Left forelimb (tissue), 1 donor: ENCODE measurements at regions not wholly inside any gene's neighbourhood (a gene's known extent, or its start where the extent isn't known, plus 50 kb on each side); places are given as distances from the start of the nearest gene placed in this dataset.
"Not testable (repeated sequence)": the region's sequence is repeated elsewhere in the genome, so short reads cannot be mapped to it uniquely, and the experiment has no call there.

Experiments
- DNase-seq: peaks from one replicate; pipeline ENCODE4 v3.0.0-alpha.2; 2018; ENCODE audit warnings: low spot score

DNA sequence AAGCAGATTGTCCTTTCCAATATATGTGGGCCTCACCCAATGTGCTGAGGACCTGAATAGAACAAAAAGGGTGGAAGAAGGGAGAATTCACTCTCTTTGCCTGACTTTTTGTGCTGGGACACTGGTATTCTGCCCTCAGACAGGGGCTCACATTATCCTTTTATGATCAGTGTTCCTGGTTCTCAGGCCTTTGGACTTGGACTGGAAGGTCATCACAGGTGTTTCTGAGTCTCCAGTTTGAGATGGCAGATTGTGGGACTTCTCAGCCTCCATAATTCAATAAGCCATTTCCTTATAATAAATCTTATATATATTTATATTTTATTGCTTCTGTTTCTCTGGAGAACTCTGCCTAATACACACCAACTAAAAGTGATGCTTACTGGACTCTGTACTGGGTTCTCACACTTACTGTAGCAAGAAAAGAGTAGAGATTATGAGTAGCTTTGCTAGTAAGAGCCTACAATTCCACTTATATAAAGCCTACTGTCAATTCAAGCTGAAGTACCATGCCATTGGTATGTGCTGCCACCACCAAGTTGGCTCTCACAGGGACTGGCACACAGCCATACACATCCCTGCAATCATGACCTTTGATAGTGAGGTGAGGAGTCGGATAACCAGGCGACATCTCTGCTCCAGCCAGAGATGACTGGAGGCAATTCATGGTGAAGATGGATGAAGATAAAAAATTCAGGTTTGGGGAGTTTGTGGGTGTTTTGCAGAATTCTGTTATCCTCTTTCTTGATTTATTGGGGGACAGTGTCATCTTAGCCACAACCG is 130.7 kb upstream of the NR3C1 start:
- no peak for DNase-seq

DNA sequence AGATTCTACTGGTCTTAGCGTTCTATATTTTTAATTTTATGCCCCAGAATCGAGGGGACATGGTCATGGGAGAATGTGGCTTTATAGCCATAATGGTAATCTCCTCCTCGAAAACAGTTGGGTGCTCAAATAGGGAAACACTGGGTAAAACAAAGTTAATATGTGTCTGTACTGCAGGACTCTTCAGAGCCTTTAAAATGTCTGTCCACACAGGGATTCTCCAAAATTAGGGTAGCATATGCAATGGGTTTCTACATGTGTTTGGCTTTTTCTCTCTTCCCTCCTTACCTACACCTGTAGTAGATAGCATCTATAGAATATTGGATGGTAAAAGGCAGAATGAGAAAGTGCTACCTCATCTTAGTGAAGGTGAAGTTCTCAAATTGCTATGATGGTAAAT is 130.0 kb upstream of the NR3C1 start:
- DNase-seq: no peak

DNA sequence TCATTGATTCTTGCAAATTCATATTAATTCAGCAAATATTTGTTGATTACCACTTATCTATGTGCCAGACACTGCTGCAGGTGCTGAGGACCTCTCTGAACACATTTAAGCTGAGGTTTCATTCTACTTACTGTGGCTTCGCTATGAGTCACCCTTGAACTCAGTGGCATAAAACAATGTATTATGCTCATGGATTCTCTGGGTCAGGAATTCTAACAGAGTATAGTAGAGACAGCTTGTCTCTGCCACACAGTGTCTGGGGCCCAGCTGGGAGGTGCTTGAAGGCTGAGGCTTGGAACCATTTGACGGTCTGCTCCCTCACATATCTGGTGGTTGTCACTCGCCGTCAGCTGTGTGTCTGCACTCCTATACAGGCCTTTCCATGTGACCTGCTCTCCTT is 124.3 kb upstream of the NR3C1 start:
- DNase-seq: no peak

DNA sequence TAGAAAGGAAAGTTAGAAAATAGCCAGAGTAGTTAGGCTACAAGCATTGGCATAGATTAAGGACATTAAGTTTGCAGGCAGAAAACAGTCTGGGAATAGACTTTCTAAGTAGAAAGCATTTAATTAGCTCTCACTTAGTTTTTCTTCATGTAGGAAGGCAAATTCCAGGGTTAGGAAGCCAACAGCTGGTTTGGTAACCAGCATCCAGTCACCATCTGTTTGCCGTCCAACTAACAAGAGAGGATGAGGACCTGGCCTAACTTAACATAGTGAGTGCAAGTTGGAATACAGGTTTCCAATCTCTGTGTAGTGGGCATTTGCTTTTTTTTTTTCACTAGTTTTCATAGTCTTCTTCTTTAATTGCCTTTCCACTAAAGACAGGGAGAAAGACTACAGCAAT is 121.7 kb upstream of the NR3C1 start:
- no peak for DNase-seq

DNA sequence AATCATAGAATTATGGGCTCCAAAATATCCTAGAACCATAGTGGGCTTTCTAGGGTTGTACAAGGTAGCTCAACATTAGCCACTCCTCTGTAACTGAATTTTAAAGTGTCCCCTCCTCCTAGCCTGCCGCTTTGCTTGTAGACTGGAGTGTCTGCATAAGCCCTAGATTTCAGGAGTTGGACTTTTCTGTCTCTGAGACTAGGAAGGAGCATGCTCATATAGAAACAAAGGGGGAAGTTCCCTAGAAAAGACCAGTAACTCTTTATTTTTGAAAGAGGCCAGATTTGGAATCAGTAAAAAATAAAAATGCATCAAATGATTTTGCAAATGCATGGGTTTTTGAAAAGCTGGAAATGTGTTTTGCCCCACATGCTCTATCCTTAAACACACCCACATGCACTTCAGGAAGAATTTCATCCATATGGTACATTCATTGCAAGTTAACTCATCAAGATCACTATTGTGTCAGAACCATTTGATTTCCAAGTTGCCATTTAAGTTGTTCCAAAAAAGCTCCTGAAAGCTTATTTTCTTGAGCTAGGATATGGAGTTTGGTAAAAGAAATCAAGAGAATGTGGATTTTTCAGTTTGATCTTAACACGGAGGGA is 121.0 kb upstream of the NR3C1 start:
- no peak for DNase-seq

DNA sequence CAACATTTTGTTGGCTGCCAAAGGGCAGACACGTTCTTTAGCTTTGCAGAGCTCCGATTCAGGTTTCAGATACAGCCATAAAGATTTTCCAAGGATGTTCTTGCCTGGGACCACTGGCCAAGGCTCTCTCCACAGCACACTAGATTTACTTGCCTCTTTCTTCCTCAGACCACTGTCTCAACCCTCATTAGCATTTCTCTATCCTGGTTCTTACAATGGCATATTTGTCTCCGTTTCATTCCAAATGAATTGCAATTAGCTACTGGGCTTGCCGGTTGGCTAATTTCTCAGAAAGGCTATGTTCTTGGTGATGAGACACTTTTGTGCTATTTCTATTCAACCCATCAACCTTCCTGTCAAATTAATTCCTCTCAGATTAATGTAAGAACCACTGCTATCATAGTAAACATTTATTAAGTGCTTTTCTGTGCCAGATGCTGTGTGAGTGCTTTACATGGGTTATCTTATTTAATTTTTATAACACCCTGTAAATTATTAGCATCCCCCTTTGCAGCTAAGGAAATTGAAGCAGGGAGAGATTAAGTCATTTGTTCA is 118.4 kb upstream of the NR3C1 start:
- no peak for DNase-seq

DNA sequence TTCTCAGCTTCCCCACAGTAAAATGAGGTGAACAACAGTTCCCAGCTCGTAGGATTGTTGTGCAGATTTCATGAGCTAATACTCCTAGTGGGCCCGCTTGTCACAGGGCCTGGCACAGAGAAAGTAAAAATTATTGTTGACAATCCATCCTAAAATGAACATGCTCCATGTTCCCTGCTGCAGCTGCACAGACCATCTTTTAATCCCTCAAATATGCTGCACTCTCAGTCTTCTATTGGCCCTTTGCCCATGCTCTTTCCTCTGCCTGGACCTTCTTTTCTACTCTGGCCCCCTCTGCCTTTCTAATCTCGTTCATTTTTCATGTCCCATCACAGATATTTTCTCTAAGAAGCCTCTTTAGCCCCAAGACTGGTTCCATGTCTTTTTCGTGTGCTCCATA is 117.7 kb upstream of the NR3C1 start:
- no peak for DNase-seq

DNA sequence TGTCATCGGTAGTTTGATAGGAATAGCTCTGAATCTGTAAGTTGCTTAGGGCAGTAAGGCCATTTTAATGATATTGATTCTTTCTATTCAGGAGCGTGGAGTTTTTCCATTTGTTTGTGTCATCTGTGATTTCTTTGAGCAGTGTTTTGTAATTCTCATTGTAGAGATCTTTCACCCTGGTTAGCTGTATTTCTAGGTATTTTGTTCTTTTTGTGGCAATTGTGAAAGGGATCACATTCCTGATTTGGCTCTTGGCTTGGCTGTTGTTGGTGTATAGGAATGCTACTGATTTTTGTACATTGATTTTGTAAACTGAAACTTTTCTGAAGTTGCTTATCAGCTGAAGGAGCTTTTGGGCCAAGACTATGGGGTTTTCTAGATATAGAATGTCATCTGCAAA is 115.7 kb upstream of the NR3C1 start:
- DNase-seq: not testable (repeated sequence)

DNA sequence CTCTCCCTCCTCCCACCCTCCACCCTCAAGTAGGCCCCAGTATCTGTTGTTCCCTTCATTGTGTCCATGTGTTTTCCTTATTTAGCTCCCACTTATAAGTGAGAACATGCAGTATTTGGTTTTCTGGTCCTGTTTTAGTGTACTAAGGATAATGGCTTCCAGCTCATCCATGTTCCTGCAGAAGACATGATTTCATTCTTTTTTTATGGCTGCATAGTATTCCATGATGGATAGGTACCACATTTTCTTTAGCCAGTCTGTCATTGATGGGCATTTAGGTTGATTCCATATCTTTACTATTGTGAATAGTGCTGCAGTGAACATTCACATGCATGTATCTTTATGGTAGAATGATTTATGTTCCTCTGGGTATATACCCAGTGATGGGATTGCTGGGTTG is 114.3 kb upstream of the NR3C1 start:
- DNase-seq: not testable (repeated sequence)

DNA sequence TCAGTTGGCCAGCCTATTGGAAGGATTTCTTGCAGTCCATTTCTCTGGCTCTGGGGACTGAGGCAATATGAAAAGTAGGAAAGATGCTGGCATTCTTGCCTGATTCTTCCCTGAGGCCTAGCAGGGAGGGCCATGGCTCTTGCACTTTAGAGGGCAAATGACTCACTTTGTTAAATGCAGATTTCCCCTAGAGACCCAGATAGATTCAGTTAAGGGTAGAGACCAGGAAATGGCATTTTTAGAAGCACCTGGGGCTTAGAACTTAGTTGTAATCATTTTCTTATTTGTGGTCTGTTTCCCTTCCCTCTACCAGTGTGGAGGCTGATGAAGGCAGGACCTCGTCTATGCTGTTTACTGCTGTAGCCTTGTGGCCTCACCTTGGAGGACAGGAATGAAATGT is 112.8 kb upstream of the NR3C1 start:
- DNase-seq: no peak

DNA sequence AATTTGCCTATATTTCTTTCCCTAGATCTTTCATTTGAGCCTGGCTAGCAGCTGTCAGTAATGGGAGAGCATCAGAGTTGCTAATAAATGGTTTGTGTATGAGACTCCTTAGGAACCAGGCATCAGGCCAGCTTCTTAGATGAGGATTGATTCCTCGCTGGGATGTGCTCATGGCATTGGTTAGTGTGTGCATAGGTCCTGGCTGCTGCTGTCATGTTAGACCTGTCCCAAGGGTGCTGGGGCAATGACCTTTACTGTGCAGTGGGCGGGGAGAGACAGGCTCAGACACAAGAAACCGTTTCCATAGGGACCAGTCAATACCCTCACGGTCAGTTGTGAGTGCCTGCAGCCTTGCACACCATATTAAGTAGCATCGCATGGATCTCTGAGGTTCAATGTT is 112.3 kb upstream of the NR3C1 start:
- DNase-seq: peak; percentile 71

DNA sequence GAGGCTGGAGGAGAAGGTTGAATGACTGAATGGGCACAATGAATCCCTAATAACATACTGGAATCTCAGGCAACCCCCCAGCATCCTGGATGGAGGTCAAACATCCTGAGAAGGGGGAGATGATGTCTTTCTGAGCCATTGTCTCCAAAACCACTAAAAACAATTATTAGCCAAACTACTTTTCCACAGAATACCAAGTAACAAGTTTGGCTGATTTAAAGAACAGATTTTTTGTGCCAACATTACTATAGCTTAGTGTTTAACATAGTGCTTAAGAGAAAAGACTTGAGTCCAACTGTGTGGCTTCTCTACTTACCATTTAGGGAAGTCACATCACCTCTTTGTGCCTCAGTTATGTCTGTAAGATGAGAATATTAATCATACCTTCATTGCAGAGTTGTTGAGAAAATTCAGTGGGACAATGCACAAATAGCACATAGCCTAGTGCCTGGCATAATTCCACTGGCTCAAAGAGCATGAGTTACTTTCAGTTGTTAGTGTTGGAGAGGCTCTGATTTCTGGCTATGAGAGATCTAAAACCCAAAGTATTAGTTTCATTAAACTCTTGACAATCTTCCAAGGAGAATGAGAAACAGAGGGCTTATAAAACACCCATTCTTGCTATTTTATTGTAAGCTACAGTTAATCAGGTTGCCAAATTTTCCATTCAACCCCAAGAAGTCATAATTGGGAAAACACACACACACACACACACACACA is 111.3 kb upstream of the NR3C1 start:
- DNase-seq: no peak

DNA sequence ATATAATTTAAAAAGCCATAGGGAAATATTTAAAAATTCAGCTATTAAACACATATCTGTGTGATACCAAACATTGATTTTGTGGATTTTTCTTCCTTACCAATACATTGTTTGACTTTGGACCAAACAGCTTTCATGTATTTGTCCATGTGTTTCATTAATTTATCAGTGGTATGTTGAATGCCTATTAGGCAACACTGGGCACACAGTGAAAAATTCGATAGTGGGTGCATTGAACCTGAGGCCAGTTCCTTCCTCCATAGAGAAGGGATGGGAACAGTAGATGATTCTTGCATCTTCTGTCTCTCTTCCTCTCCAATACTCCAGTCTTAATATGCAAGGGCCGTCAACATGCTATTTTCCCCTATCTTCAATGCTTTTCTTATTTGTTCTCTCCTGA is 110.2 kb upstream of the NR3C1 start:
- DNase-seq: no peak

DNA sequence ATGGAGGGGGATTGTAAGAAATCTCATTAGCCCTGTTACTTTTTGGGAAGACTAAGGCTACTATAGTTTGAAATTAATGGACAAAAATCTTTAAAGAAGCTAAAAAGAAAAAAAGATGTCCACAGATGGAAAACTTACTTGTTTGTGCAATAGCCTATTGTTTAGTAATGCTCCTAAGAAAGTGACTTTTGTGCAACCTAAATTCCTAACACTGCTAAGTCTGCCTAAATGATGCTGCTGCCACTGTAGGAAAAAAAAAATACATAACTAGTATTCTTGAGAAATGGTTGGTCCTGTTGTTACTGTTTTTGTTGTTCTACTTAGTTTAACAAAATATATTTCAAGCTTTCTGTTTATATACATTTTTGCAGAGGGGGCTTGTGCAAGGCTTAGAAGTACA is 108.2 kb upstream of the NR3C1 start:
- no peak for DNase-seq

DNA sequence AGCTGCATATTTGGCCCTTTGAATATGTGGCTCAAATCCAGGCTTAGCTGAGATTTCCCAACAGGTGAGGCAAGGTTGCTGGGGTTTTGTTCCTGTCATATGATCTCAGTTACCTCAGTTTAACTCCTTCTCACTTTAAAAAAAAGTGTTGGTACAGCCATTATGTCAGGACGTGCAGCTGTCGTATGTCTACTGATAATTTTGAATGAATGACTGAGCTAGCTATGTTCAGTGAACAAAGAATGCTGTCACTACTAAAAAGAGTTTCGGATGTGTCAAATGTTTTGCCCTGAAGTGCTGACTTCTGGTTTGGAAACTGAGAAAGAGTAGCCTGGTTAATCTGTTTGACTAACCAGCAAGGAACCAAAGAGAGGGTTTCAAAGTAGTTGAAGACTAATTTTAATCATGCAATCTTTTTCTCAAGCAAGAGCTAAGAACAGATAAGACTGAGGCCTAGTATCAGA is 106.3 kb upstream of the NR3C1 start:
- DNase-seq: no peak

DNA sequence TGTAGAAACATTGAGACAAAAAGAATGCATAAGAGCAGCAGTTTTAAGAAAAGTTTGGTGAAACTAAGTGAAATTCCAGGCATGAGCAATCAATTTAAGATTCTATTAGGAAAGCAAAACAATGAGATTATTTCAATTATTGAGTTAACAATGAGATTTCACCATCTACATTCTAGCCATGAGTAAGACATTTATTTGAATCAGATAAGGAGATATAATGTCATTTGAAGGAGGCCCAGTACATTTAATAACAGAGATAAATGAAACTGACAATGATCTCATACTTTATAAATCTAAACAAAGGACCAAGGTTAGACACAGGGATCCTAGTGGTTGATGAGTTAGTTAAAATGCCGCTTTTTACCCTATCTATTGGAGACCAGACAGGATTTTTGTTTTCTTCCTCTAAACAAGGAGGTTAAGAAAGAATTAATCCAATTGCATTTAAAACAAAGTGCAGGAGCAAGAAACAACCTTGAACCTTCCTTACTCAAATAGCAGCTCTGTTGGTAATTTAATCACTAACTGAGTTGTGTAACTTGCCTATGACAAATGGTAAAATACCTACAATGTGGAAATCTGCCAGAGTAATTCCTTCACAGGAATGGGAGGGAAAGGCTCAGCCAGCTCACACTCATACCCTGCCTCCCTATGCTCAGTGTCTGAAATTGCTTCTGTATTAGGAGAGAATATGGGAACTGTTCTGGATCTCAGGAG is 103.5 kb upstream of the NR3C1 start:
- DNase-seq: no peak

DNA sequence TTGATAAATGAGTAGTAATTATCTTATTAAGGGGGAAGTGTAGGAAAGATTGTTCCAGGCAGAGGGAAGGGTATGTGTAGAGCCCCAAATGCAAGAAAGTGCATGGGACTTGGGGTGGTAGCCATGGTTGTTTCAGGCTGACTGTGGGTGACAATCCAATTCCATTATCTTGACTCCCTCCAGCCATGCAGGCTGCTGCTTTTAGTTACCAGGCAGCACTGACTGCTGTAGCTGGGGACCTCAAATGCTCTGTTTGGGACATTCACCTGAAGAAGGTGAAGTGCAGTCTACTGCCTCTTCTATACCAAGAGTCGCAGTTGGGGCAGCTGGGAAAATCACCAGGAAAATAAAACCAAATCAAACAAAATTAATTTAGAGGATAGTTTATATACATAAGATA is 102.4 kb upstream of the NR3C1 start:
- no peak for DNase-seq

DNA sequence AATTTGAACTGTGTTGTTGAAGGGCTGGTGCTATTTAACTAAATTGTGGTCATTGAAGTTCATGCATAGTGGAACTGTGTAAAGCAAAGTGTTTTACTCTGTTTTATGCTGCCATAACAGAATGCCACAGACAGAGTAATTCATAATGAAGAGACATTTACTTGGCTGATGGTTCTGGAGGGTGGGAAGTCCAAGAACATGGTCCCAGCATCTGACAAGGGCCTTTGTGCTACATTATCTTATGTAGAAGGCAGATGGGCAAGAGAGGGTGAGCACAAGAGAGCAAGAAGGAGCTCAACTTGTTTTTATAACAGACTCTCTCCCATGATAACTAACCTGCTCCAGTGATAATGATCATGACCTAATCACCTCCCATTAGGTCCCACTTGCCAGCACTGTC is 101.9 kb upstream of the NR3C1 start:
- DNase-seq: no peak

DNA sequence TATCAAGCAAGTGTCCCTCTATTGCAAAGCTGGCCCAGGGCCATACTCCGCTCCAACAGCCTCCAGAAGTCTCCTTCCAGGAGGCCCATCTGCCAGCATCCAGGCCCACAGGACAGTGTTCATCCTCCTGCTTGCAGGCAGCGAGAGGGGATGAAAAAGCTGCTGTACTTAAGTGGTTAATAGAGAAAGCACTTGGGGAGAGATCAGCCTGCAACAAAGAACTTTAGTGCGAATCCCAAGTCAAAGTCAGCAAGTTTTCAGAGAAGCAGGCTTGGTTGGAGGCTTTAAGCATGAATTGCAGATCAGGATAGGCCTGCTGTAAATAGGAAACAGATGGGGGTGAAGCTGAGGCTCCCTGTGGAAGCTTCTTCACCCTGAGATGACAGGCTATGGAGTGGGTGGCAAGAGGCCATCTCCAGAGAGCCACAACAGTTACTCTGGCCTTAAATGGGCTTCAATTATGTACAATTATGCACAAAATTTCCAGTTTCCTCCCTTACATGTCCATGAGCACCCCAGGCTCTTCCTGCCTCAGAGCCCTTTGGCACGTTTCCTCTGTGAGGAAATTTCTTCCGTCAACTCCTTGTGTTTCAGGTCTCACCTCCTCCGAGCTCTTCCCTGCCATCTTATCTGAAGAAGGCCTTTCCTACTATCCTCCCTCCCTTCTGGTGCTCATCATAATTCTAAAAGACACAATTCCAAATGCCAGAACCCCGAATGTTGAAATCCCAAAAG is 98.0 kb upstream of the NR3C1 start:
- DNase-seq: peak; percentile 68

DNA sequence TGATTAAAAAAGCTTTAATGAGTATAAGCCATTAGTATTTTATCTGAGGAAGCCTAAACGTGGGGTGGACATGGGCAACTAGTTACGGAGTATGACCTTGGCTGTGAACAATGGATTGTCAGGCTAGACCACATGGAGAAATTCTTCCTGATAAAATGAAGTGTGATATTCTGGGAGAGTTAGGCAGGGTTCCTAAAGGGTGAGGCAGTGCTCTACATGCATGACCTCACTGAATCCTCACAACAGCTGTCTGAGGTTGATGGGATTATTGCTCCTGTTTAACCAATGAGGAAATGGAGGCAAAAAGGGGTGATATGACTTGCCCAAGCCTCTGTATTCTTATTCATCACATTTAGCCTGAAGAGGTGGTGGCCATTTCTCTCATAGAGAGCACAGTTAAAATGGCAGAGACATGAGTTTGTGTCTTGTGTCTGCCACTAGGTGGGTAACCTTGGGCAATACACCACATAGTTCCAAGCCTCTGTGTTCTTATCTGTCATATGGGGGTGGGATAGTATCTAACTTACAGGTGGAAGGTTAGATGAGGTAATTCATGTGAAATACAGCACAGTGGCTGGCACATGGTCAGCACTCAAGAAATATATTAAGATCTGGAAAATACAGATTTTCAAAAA is 96.1 kb upstream of the NR3C1 start:
- no peak for DNase-seq

DNA sequence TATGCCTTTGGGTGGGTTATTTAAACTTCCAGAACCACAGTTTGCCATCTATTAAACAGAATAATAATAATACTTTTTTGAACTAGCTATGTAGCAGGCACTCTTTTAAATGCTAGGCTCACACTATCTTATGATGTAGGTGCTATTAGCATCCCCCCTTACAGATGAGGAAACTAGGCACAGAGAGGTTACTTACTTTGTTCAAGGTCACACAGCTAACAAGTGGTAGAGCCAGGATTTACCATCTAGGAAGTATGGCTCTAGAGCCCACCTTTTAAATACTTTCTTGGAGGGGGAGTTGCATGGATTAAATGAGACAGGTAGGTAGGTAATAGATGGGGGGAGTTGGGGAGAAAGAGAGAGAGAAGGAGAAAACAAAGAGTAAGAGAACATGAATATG is 95.3 kb upstream of the NR3C1 start:
- no peak for DNase-seq
